ENCODE measurements at regions not wholly inside any gene's neighbourhood (a gene's known extent, or its start where the extent isn't known, plus 50 kb on each side); places are given as distances from the start of the nearest gene placed in this dataset.

DNA sequence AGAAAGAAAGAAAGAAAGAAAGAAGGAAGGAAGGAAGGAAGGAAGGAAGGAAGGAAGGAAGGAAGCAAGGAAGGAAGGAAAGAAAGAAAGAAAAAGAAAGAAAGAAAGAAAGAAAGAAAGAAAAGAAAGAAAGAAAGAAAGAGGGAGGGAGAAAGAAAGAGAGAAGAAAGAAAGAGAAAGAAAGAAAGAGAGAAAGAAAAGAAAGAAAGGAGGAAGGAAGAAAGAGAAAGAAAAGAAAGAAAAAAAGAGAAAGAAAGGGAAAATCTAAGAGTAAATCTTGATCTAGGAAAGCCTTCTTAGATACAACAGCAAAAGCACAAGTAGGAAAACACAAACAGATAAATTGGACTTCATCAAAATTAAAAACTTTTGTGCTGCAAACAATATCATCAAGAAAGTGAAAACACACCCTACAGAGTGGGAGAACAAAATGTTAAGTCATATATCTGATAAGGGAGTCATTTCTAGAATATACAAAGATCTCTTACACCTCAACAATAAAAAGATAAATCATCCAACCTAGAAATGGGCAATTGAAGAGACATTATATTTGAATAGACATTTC is 116.8 kb upstream of the FGF3 start:
- no peak overlapping the region for H2AFZ ChIP-seq (ENCODE audit: control insufficient read depth, low read depth, low read length)
- no peak for ATAC-seq
- H3K27ac ChIP-seq (ENCODE audit: control insufficient read depth, insufficient read depth): no peak overlapping the region

More for the DNA sequence above, 116.8 kb upstream of the FGF3 start:
- Histone ChIP-seq H3K9me3 (replicated peaks; ENCODE audit: control insufficient read depth, insufficient read depth, low read length) (no peaks in the 10 kb centered on the region), H4K20me1 (ENCODE audit: control insufficient read depth, insufficient read depth) (no peaks in the 10 kb centered on the region), H3K79me2 (ENCODE audit: control insufficient read depth, insufficient read depth, low read length) (no peaks in the 10 kb centered on the region), H3K4me1 (ENCODE audit: control insufficient read depth, insufficient read depth, low read length) (no peaks in the 10 kb centered on the region), H3K27me3 (replicated peaks in 1 of 2; ENCODE audit: control insufficient read depth in 2 of 2, insufficient read depth in 2 of 2, low read length in 1 of 2) (peaks cover 0 to 4% of the 10 kb centered on the region in 2 experiments; a peak in 2 of 4 replicates), H3K9ac (ENCODE audit: control insufficient read depth, insufficient read depth, low read length) (no peak overlapping the region), H3K4me3 (no peak overlapping the region), H3K36me3 (ENCODE audit: control insufficient read depth in 2 of 2, insufficient read depth in 2 of 2, low read length in 1 of 2) (no peaks in the 10 kb centered on the region), H3K4me2 (ENCODE audit: control insufficient read depth, insufficient read depth) (no peak overlapping the region)
- no TSS peak for BruUV-seq (replicated peaks)
- POLR2A ChIA-PET: interaction anchor here (0.7 kb wide), 1 partner anchor 247 kb away, joined by 4 read pairs; no protein-coding TSS in a partner anchor
- SMC1A ChIA-PET (ENCODE audit: uncharacterized antibody, unreplicated experiment): no interaction called here
- no peak for TF ChIP-seq TBL1XR1 (IDR thresholded peaks at IDR 0.05; ENCODE audit: low read depth, low read length)
- TF ChIP-seq, protein P1, sequence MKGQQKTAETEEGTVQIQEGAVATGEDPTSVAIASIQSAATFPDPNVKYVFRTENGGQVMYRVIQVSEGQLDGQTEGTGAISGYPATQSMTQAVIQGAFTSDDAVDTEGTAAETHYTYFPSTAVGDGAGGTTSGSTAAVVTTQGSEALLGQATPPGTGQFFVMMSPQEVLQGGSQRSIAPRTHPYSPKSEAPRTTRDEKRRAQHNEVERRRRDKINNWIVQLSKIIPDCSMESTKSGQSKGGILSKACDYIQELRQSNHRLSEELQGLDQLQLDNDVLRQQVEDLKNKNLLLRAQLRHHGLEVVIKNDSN (IDR thresholded peaks at IDR 0.05; ENCODE audit: borderline replicate concordance, extremely low read length, insufficient read depth, low read depth, low read length): no peak
- no peak for TF ChIP-seq CHD1 (IDR thresholded peaks at IDR 0.05; ENCODE audit: low read depth, low read length)
- TF ChIP-seq BCLAF1 (IDR thresholded peaks at IDR 0.05): no peak
- TF ChIP-seq CUX1 (IDR thresholded peaks at IDR 0.05; ENCODE audit: insufficient replicate concordance, low read depth, low read length): no peak
- TF ChIP-seq NKRF (conservative IDR thresholded peaks at IDR 0.05): no peak
- no peak for FAIRE-seq
- intact Hi-C loops (cut with micrococcal nuclease; ENCODE audit: unreplicated experiment) (no loop called here), in situ Hi-C loops (cut with MboI) (no loop called here)
- no peak for DNase-seq (ENCODE audit: low read depth, low spot score)
- RAD21 ChIA-PET (ENCODE audit: unreplicated experiment): no interaction called here
- CTCF ChIA-PET: no interaction called here

Data from GM12878 (cell line).